Right forelimb (tissue), 1 donor: ENCODE measurements at regions not wholly inside any gene's neighbourhood (a gene's known extent, or its start where the extent isn't known, plus 50 kb on each side); places are given as distances from the start of the nearest gene placed in this dataset.
"Not testable (repeated sequence)": the region's sequence is repeated elsewhere in the genome, so short reads cannot be mapped to it uniquely, and the experiment has no call there.

Source experiments
- DNase-seq: peaks from one replicate; pipeline ENCODE4 v3.0.0-alpha.2; 2018

GRCh38 chrX:140318296-140318695 is 186.6 kb downstream of the SOX3 start:
- DNase-seq, result no peak

- no peak for DNase-seq
Observed at GRCh38 chrX:140317462-140317861, 187.4 kb downstream of the SOX3 start.

- DNase-seq, result no peak
Observed at GRCh38 chrX:140298960-140299825, 205.7 kb downstream of the SOX3 start.

GRCh38 chrX:140297273-140297672 is 207.6 kb downstream of the SOX3 start:
- DNase-seq, result no peak

- DNase-seq, result no peak
Observed at GRCh38 chrX:140292961-140293360, 211.9 kb downstream of the SOX3 start.

GRCh38 chrX:140292188-140292587 is 212.7 kb downstream of the SOX3 start:
- no peak for DNase-seq

GRCh38 chrX:140274811-140275525 is 229.9 kb downstream of the SOX3 start:
- DNase-seq, result no peak

- DNase-seq, result no peak
Observed at GRCh38 chrX:140273921-140274320, 230.9 kb downstream of the SOX3 start.

- no peak for DNase-seq
Observed at GRCh38 chrX:140250391-140250790, 254.5 kb downstream of the SOX3 start.

- DNase-seq, result no peak
Observed at GRCh38 chrX:140249088-140249487, 255.8 kb downstream of the SOX3 start.

GRCh38 chrX:140229191-140229590 is 263.9 kb upstream of the CXorf66 start:
- DNase-seq, result no peak

- DNase-seq, result not testable (repeated sequence)
Observed at GRCh38 chrX:140226037-140226436, 260.7 kb upstream of the CXorf66 start.

- not testable (repeated sequence) for DNase-seq
Observed at GRCh38 chrX:140215894-140216293, 250.6 kb upstream of the CXorf66 start.

- DNase-seq, result not testable (repeated sequence)
Observed at GRCh38 chrX:140214518-140214917, 249.2 kb upstream of the CXorf66 start.

- DNase-seq, result no peak
Observed at GRCh38 chrX:140206657-140207056, 241.3 kb upstream of the CXorf66 start.

- no peak for DNase-seq
Observed at GRCh38 chrX:140190441-140191108, 225.3 kb upstream of the CXorf66 start.

GRCh38 chrX:140180585-140180984 is 215.3 kb upstream of the CXorf66 start:
- no peak for DNase-seq

- DNase-seq, result no peak
Observed at GRCh38 chrX:140177821-140178220, 212.5 kb upstream of the CXorf66 start.

GRCh38 chrX:140172401-140172800 is 207.1 kb upstream of the CXorf66 start:
- DNase-seq, result no peak

- DNase-seq, result no peak
Observed at GRCh38 chrX:140167551-140167950, 202.2 kb upstream of the CXorf66 start.

- DNase-seq, result no peak
Observed at GRCh38 chrX:140165849-140166248, 200.5 kb upstream of the CXorf66 start.

GRCh38 chrX:140164391-140164790 is 199.1 kb upstream of the CXorf66 start:
- DNase-seq, result no peak

GRCh38 chrX:140163371-140164159 is 198.2 kb upstream of the CXorf66 start:
- DNase-seq, result no peak
